ENCODE measurements at regions not wholly inside any gene's neighbourhood (a gene's known extent, or its start where the extent isn't known, plus 50 kb on each side); places are given as distances from the start of the nearest gene placed in this dataset.
A peak's percentile ranks its signal among the peaks of the same experiment; 100 is the strongest.

GRCh38 chr2:71277536-71278103 lies 50.7 kb upstream of the PAIP2B start:
- ATAC-seq (peak; percentile 70 to 73), DNase-seq (peak; percentile 58)
- intact Hi-C loops (cut with DNase I): loop anchor here (2.0 to 10.0 kb wide), 2 partner anchors 51 to 53 kb away; partner anchors contain the start of gene PAIP2B (in 2 of the 2)

DNA sequence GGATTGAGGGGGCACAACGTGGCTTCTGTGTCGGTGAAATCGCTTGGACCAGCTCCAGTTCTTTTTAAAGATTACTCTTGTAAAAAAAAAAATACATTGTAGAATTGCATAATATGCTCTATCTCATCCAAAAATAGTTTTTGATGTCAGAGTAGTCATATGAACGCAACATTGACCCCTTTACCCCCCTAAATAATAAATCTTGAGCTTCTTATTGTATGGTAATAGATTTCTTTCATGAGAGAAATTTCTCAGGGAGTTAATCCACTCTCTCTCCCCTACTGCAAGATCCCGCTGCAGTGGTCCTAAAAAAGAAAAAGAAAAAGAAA lies 50.2 kb upstream of the PAIP2B start:
- DNase-seq (no peak), ATAC-seq (no peak)
- intact Hi-C loops (cut with DNase I): loop anchor here (2.0 to 10.0 kb wide), 2 partner anchors 50 to 52 kb away; partner anchors contain the start of gene PAIP2B (in 2 of the 2)

GRCh38 chr2:71276311-71277146 lies 49.6 kb upstream of the PAIP2B start:
- ATAC-seq: peak; percentile 98 to 100
- intact Hi-C loops (cut with DNase I): loop anchor here (2.0 to 10.0 kb wide), 2 partner anchors 50 to 52 kb away; partner anchors contain the start of gene PAIP2B (in 2 of the 2)
- DNase-seq: peak; percentile 94
